GM23338 (cell line): ENCODE measurements at regions not wholly inside any gene's neighbourhood (a gene's known extent, or its start where the extent isn't known, plus 50 kb on each side); places are given as distances from the start of the nearest gene placed in this dataset.

ENCODE experiments used
- ATAC-seq: fragments of 200-7000 bp; cut with Tn5 transposase; 3 replicates; pipeline ENCODE4 v1.9.1; 2020
- DNase-seq: peaks from one replicate; pipeline ENCODE4 v3.0.0-alpha.2; 2015; ENCODE audit warnings: low spot score
- H2AFZ ChIP-seq: fragments of 200-600 bp; sonication (generic); 2 replicates; pipeline ENCODE4 v1.8.0; 2016; ENCODE audit warnings: antibody characterized with exemption, mild to moderate bottlenecking, moderate library complexity
- H3F3A ChIP-seq: fragments of 200-600 bp; sonication (generic); replicated peaks from 2 replicates; pipeline ENCODE4 v1.8.0; 2017; ENCODE audit warnings: antibody characterized with exemption, mixed run types, low read depth
- H3K27ac ChIP-seq: fragments of 200-600 bp; sonication (generic); 2 replicates; pipeline ENCODE4 v1.6.1; 2016; ENCODE audit warnings: low read depth
- H3K27me3 ChIP-seq: fragments of 200-600 bp; sonication (generic); 2 replicates; pipeline ENCODE4 v1.8.0; 2016; ENCODE audit warnings: mild to moderate bottlenecking, mixed run types, moderate library complexity; ENCODE audit not compliant: insufficient read depth
- H3K36me3 ChIP-seq: fragments of 200-600 bp; sonication (generic); 2 replicates; pipeline ENCODE4 v1.8.0; 2016; ENCODE audit warnings: mild to moderate bottlenecking; ENCODE audit not compliant: insufficient read depth
- H3K4me1 ChIP-seq: fragments of 200-600 bp; sonication (generic); 2 replicates; pipeline ENCODE4 v1.8.0; 2016; ENCODE audit warnings: mild to moderate bottlenecking, moderate library complexity; ENCODE audit not compliant: insufficient read depth
- H3K4me2 ChIP-seq: fragments of 200-600 bp; sonication (generic); 2 replicates; pipeline ENCODE4 v1.7.1; 2017; ENCODE audit warnings: mixed run types
- H3K4me3 ChIP-seq: fragments of 200-600 bp; sonication (generic); 2 replicates; pipeline ENCODE4 v1.6.1; 2016; ENCODE audit warnings: mixed run types
- H3K79me2 ChIP-seq: fragments of 200-600 bp; sonication (generic); replicated peaks from 2 replicates; pipeline ENCODE4 v1.8.0; 2017; ENCODE audit warnings: mild to moderate bottlenecking; ENCODE audit not compliant: insufficient read depth
- H3K9me2 ChIP-seq: fragments of 200-600 bp; sonication (generic); 2 replicates; pipeline ENCODE4 v1.8.0; 2017; ENCODE audit not compliant: insufficient read depth
- H4K20me1 ChIP-seq: fragments of 200-600 bp; sonication (generic); replicated peaks from 2 replicates; pipeline ENCODE4 v1.8.0; 2017; ENCODE audit warnings: mild to moderate bottlenecking; ENCODE audit not compliant: insufficient read depth
- H3K27ac Mint-ChIP-seq: 2 replicates; pipeline ENCODE4 v1.8.0; 2020; ENCODE audit warnings: inconsistent platforms, mild to moderate bottlenecking, moderate library complexity, mixed read lengths
- H3K27me3 Mint-ChIP-seq: 3 replicates; pipeline ENCODE4 v1.8.0; 2022; ENCODE audit warnings: low read depth, mild to moderate bottlenecking, moderate library complexity, mixed read lengths, inconsistent platforms; ENCODE audit not compliant: insufficient read depth, poor library complexity
- H3K36me3 Mint-ChIP-seq: 3 replicates; pipeline ENCODE4 v1.8.0; 2021; ENCODE audit warnings: low read depth, mild to moderate bottlenecking, inconsistent platforms, moderate library complexity, mixed read lengths
- H3K4me1 Mint-ChIP-seq: 3 replicates; pipeline ENCODE4 v1.8.0; 2020; ENCODE audit warnings: mild to moderate bottlenecking, inconsistent platforms, mixed read lengths
- H3K4me3 Mint-ChIP-seq: 3 replicates; pipeline ENCODE4 v1.8.0; 2021; ENCODE audit warnings: moderate library complexity, mild to moderate bottlenecking, inconsistent platforms, mixed read lengths
- H3K9me3 Mint-ChIP-seq: 3 replicates; pipeline ENCODE4 v1.8.0; 2020; ENCODE audit warnings: moderate library complexity, mild to moderate bottlenecking, inconsistent platforms, mixed read lengths
- CREB1 ChIP-seq: fragments of 250-450 bp; sonication (Bioruptor Pico); IDR thresholded peaks from 2 replicates; pipeline ENCODE4 v1.5.0; 2020; ENCODE audit warnings: low read depth, mild to moderate bottlenecking, moderate library complexity
- EZH2 ChIP-seq: fragments of 200-600 bp; sonication (generic); IDR thresholded peaks from one replicate; pipeline ENCODE4 v1.8.0; 2017; ENCODE audit warnings: antibody characterized with exemption, mild to moderate bottlenecking, low read depth; ENCODE audit not compliant: unreplicated experiment
- EZH2phosphoT487 ChIP-seq: fragments of 200-600 bp; sonication (generic); IDR thresholded peaks from one replicate; pipeline ENCODE4 v1.8.1; 2018; ENCODE audit warnings: antibody characterized with exemption; ENCODE audit not compliant: unreplicated experiment
- JUNB ChIP-seq: IDR thresholded peaks from one replicate; pipeline ENCODE4 v1.6.1; 2016; ENCODE audit warnings: antibody characterized with exemption; ENCODE audit not compliant: unreplicated experiment
- NANOG ChIP-seq: IDR thresholded peaks from 2 replicates; pipeline ENCODE4 v1.6.1; 2016; ENCODE audit warnings: antibody characterized with exemption, borderline replicate concordance
- POLR2AphosphoS5 ChIP-seq: IDR thresholded peaks from 2 replicates; pipeline ENCODE4 v1.6.1; 2016; ENCODE audit warnings: antibody characterized with exemption, low read depth
- STAT1 ChIP-seq: IDR thresholded peaks from one replicate; pipeline ENCODE4 v1.6.1; 2016; ENCODE audit warnings: antibody characterized with exemption; ENCODE audit not compliant: unreplicated experiment
- ZNF114 ChIP-seq: fragments of 250-450 bp; sonication (Bioruptor Pico); IDR thresholded peaks from 2 replicates; pipeline ENCODE4 v1.5.0; 2020; ENCODE audit warnings: mild to moderate bottlenecking, moderate library complexity
- ZNF331 ChIP-seq: fragments of 250-450 bp; sonication (Bioruptor Pico); IDR thresholded peaks from 2 replicates; pipeline ENCODE4 v1.5.0; 2020; ENCODE audit warnings: low read depth, mild to moderate bottlenecking, moderate library complexity
- TF ChIP-seq, protein P1 (sequence below): IDR thresholded peaks from 2 replicates; pipeline ENCODE4 v1.6.1; 2016; ENCODE audit warnings: antibody characterized with exemption
- TF ChIP-seq, protein P2 (sequence below), 2 experiments: fragments of 200-600 bp in 1 of 2; sonication (generic) in 1 of 2; conservative IDR thresholded peaks; 2 replicates each; pipeline versions ENCODE4 v1.5.1 to v1.6.1; 2016 to 2017; ENCODE audit warnings: antibody characterized with exemption in 2 of 2, low read depth in 2 of 2, mild to moderate bottlenecking in 2 of 2, moderate library complexity in 1 of 2
- TF ChIP-seq, protein P3 (sequence below): IDR thresholded peaks from one replicate; pipeline ENCODE4 v1.6.1; 2018; ENCODE audit warnings: antibody characterized with exemption; ENCODE audit not compliant: unreplicated experiment
- TF ChIP-seq, protein P4 (sequence below): fragments of 250-450 bp; sonication (Bioruptor Pico); IDR thresholded peaks from 2 replicates; pipeline ENCODE4 v1.5.0; 2020; ENCODE audit warnings: mild to moderate bottlenecking, moderate library complexity

DNA sequence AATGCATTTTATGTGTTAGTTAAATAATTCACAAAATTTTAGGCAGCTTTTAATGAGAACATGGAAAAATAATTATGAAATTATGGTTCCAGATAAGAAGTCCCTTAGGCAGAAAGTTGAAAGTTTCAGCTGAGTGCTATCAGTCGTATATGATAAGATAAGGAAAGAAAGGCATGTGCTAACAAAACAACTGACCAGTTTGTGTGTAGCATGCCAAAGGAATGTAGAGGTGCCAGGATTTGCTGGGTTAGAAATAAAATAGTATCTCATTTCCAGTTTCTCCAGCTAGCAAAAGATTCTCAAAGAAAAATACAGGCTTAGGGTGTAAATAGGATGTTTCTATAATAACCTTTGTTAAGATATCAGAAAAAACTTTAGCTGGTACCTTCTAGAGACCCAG is 1044.5 kb upstream of the CDH8 start:
- Mint-ChIP-seq H3K27ac (no peak overlapping the region), H3K36me3 (peaks cover 1% of the 10 kb centered on the region; the same call in 1 of the 3 replicates), H3K27me3 (no peaks in the 10 kb centered on the region), H3K4me3 (no peak overlapping the region), H3K4me1 (no peaks in the 10 kb centered on the region), H3K9me3 (no peaks in the 10 kb centered on the region)
- Histone ChIP-seq H3K4me3 (no peak overlapping the region), H2AFZ (no peak overlapping the region), H3K9me2 (no peaks in the 10 kb centered on the region), H3K27ac (no peak overlapping the region), H4K20me1 (no peaks in the 10 kb centered on the region), H3K79me2 (no peaks in the 10 kb centered on the region), H3K36me3 (no peaks in the 10 kb centered on the region), H3K27me3 (no peaks in the 10 kb centered on the region), H3K4me2 (no peak overlapping the region), H3K4me1 (no peaks in the 10 kb centered on the region), H3F3A (no peaks in the 10 kb centered on the region)
- DNase-seq: no peak
- TF ChIP-seq POLR2AphosphoS5: no peak
- TF ChIP-seq, protein P1, sequence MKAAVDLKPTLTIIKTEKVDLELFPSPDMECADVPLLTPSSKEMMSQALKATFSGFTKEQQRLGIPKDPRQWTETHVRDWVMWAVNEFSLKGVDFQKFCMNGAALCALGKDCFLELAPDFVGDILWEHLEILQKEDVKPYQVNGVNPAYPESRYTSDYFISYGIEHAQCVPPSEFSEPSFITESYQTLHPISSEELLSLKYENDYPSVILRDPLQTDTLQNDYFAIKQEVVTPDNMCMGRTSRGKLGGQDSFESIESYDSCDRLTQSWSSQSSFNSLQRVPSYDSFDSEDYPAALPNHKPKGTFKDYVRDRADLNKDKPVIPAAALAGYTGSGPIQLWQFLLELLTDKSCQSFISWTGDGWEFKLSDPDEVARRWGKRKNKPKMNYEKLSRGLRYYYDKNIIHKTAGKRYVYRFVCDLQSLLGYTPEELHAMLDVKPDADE: no peak
- TF ChIP-seq, protein P2, sequence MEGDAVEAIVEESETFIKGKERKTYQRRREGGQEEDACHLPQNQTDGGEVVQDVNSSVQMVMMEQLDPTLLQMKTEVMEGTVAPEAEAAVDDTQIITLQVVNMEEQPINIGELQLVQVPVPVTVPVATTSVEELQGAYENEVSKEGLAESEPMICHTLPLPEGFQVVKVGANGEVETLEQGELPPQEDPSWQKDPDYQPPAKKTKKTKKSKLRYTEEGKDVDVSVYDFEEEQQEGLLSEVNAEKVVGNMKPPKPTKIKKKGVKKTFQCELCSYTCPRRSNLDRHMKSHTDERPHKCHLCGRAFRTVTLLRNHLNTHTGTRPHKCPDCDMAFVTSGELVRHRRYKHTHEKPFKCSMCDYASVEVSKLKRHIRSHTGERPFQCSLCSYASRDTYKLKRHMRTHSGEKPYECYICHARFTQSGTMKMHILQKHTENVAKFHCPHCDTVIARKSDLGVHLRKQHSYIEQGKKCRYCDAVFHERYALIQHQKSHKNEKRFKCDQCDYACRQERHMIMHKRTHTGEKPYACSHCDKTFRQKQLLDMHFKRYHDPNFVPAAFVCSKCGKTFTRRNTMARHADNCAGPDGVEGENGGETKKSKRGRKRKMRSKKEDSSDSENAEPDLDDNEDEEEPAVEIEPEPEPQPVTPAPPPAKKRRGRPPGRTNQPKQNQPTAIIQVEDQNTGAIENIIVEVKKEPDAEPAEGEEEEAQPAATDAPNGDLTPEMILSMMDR (conservative IDR thresholded peaks at IDR 0.05; ENCODE audit: low read depth in 2 of 2): no peak
- TF ChIP-seq EZH2phosphoT487: no peak
- no peak for TF ChIP-seq JUNB
- TF ChIP-seq, protein P3, sequence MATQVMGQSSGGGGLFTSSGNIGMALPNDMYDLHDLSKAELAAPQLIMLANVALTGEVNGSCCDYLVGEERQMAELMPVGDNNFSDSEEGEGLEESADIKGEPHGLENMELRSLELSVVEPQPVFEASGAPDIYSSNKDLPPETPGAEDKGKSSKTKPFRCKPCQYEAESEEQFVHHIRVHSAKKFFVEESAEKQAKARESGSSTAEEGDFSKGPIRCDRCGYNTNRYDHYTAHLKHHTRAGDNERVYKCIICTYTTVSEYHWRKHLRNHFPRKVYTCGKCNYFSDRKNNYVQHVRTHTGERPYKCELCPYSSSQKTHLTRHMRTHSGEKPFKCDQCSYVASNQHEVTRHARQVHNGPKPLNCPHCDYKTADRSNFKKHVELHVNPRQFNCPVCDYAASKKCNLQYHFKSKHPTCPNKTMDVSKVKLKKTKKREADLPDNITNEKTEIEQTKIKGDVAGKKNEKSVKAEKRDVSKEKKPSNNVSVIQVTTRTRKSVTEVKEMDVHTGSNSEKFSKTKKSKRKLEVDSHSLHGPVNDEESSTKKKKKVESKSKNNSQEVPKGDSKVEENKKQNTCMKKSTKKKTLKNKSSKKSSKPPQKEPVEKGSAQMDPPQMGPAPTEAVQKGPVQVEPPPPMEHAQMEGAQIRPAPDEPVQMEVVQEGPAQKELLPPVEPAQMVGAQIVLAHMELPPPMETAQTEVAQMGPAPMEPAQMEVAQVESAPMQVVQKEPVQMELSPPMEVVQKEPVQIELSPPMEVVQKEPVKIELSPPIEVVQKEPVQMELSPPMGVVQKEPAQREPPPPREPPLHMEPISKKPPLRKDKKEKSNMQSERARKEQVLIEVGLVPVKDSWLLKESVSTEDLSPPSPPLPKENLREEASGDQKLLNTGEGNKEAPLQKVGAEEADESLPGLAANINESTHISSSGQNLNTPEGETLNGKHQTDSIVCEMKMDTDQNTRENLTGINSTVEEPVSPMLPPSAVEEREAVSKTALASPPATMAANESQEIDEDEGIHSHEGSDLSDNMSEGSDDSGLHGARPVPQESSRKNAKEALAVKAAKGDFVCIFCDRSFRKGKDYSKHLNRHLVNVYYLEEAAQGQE: no peak
- TF ChIP-seq STAT1: no peak
- TF ChIP-seq, protein P4, sequence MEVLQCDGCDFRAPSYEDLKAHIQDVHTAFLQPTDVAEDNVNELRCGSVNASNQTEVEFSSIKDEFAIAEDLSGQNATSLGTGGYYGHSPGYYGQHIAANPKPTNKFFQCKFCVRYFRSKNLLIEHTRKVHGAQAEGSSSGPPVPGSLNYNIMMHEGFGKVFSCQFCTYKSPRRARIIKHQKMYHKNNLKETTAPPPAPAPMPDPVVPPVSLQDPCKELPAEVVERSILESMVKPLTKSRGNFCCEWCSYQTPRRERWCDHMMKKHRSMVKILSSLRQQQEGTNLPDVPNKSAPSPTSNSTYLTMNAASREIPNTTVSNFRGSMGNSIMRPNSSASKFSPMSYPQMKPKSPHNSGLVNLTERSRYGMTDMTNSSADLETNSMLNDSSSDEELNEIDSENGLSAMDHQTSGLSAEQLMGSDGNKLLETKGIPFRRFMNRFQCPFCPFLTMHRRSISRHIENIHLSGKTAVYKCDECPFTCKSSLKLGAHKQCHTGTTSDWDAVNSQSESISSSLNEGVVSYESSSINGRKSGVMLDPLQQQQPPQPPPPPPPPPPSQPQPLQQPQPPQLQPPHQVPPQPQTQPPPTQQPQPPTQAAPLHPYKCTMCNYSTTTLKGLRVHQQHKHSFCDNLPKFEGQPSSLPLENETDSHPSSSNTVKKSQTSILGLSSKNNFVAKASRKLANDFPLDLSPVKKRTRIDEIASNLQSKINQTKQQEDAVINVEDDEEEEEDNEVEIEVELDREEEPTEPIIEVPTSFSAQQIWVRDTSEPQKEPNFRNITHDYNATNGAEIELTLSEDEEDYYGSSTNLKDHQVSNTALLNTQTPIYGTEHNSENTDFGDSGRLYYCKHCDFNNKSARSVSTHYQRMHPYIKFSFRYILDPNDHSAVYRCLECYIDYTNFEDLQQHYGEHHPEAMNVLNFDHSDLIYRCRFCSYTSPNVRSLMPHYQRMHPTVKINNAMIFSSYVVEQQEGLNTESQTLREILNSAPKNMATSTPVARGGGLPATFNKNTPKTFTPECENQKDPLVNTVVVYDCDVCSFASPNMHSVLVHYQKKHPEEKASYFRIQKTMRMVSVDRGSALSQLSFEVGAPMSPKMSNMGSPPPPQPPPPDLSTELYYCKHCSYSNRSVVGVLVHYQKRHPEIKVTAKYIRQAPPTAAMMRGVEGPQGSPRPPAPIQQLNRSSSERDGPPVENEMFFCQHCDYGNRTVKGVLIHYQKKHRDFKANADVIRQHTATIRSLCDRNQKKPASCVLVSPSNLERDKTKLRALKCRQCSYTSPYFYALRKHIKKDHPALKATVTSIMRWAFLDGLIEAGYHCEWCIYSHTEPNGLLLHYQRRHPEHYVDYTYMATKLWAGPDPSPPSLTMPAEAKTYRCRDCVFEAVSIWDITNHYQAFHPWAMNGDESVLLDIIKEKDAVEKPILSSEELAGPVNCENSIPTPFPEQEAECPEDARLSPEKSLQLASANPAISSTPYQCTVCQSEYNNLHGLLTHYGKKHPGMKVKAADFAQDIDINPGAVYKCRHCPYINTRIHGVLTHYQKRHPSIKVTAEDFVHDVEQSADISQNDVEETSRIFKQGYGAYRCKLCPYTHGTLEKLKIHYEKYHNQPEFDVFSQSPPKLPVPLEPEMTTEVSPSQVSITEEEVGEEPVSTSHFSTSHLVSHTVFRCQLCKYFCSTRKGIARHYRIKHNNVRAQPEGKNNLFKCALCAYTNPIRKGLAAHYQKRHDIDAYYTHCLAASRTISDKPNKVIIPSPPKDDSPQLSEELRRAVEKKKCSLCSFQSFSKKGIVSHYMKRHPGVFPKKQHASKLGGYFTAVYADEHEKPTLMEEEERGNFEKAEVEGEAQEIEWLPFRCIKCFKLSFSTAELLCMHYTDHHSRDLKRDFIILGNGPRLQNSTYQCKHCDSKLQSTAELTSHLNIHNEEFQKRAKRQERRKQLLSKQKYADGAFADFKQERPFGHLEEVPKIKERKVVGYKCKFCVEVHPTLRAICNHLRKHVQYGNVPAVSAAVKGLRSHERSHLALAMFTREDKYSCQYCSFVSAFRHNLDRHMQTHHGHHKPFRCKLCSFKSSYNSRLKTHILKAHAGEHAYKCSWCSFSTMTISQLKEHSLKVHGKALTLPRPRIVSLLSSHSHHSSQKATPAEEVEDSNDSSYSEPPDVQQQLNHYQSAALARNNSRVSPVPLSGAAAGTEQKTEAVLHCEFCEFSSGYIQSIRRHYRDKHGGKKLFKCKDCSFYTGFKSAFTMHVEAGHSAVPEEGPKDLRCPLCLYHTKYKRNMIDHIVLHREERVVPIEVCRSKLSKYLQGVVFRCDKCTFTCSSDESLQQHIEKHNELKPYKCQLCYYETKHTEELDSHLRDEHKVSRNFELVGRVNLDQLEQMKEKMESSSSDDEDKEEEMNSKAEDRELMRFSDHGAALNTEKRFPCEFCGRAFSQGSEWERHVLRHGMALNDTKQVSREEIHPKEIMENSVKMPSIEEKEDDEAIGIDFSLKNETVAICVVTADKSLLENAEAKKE: no peak
- TF ChIP-seq ZNF331: no peak
- no peak for TF ChIP-seq NANOG
- no peak for TF ChIP-seq ZNF114 (CRISPR knock-in tag)
- no peak for TF ChIP-seq CREB1 (CRISPR knock-in tag)
- TF ChIP-seq EZH2: no peak
- no peak for ATAC-seq
